HL-60 (cell line): ENCODE measurements at regions not wholly inside any gene's neighbourhood (a gene's known extent, or its start where the extent isn't known, plus 50 kb on each side); places are given as distances from the start of the nearest gene placed in this dataset.
"Not testable (repeated sequence)": the region's sequence is repeated elsewhere in the genome, so short reads cannot be mapped to it uniquely, and the experiment has no call there.

ENCODE experiments used
- DNase-seq, 2 experiments: peaks; one replicate each; pipeline ENCODE4 v3.0.0-alpha.2; 2010 to 2020; ENCODE audit warnings: low read depth in 1 of 2, low spot score in 1 of 2
- H3K27ac ChIP-seq: fragments of 250-450 bp; sonication (Bioruptor Pico); replicated peaks from 2 replicates; pipeline ENCODE4 v1.5.1; 2020; ENCODE audit warnings: mild to moderate bottlenecking, moderate library complexity
- H3K27me3 ChIP-seq: fragments of 250-450 bp; sonication (Bioruptor Pico); 2 replicates; pipeline ENCODE4 v1.5.1; 2021; ENCODE audit warnings: mild to moderate bottlenecking, moderate library complexity; ENCODE audit not compliant: insufficient read depth, poor library complexity, severe bottlenecking
- H3K4me3 ChIP-seq: replicated peaks from 2 replicates; pipeline ENCODE4 v1.5.1; 2011; ENCODE audit warnings: mild to moderate bottlenecking, control low read depth, low read length; ENCODE audit not compliant: insufficient read depth
- GABPA ChIP-seq: IDR thresholded peaks from 2 replicates; pipeline ENCODE4 v1.6.1; 2012; ENCODE audit warnings: low read depth
- POLR2AphosphoS5 ChIP-seq: IDR thresholded peaks from 2 replicates; pipeline ENCODE4 v1.6.1; 2012; ENCODE audit warnings: low read depth
- SPI1 ChIP-seq: IDR thresholded peaks from 2 replicates; pipeline ENCODE4 v1.6.1; 2012; ENCODE audit warnings: low read depth, mild to moderate bottlenecking, borderline replicate concordance
- TF ChIP-seq, protein P1 (sequence below): IDR thresholded peaks from 2 replicates; pipeline ENCODE4 v1.6.1; 2012; ENCODE audit warnings: low read depth; ENCODE audit not compliant: insufficient replicate concordance
- TF ChIP-seq, protein P2 (sequence below): IDR thresholded peaks from one replicate; pipeline ENCODE4 v1.5.1; 2011; ENCODE audit warnings: low read length, control low read depth, inconsistent platforms; ENCODE audit not compliant: insufficient read depth

DNA sequence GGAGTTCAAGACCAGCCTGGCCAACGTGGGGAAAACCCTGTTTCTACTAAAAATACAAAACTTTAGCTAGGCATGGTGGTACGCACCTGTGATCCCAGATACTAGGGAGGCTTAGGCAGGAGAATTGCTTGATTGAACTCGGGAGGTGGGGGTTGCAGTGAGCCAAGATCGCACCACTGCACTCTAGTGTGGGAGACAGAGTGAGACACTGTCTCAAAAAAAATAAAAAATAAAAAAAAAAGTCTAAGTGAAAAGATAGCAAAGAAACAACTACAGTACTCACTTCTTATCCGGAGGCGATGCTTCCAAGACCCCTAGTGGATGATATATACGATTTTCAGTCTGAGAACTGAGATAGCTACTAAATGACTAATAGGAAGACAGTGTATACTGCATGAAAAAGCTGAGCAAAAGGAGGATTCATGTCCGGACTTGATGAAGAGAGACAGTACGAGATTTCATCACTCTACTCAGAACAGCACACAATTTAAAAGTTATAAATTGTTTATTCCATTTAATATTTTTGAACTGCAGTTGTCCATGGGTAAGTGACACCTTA, 138.7 kb upstream of the GOLGA6L6 start:
- H3K27me3 ChIP-seq, H3K4me3 ChIP-seq, DNase-seq, H3K27ac ChIP-seq: not testable (repeated sequence)

DNA sequence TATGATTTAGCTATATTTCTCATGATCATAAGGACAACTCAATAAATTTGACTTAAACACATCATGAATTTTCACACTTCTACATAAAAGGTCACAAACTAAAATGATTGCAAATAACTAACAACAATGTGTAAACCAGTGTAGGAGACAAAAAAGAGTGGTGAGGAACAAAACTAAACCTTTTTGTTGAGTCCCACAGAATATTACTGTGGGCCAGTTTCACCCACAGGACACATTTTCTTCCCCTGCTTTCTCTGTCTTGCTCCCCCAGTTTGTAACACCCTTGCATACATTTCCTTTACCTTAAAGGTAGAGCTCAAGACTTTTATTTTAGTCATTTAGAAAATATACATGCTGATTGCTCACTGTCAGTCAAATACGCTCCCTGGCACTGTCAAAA, 130.9 kb upstream of the GOLGA6L6 start:
- TF ChIP-seq, protein P1, sequence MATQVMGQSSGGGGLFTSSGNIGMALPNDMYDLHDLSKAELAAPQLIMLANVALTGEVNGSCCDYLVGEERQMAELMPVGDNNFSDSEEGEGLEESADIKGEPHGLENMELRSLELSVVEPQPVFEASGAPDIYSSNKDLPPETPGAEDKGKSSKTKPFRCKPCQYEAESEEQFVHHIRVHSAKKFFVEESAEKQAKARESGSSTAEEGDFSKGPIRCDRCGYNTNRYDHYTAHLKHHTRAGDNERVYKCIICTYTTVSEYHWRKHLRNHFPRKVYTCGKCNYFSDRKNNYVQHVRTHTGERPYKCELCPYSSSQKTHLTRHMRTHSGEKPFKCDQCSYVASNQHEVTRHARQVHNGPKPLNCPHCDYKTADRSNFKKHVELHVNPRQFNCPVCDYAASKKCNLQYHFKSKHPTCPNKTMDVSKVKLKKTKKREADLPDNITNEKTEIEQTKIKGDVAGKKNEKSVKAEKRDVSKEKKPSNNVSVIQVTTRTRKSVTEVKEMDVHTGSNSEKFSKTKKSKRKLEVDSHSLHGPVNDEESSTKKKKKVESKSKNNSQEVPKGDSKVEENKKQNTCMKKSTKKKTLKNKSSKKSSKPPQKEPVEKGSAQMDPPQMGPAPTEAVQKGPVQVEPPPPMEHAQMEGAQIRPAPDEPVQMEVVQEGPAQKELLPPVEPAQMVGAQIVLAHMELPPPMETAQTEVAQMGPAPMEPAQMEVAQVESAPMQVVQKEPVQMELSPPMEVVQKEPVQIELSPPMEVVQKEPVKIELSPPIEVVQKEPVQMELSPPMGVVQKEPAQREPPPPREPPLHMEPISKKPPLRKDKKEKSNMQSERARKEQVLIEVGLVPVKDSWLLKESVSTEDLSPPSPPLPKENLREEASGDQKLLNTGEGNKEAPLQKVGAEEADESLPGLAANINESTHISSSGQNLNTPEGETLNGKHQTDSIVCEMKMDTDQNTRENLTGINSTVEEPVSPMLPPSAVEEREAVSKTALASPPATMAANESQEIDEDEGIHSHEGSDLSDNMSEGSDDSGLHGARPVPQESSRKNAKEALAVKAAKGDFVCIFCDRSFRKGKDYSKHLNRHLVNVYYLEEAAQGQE, result no peak
- TF ChIP-seq SPI1 (no peak), GABPA (no peak), POLR2AphosphoS5 (no peak)
- TF ChIP-seq, protein P2, sequence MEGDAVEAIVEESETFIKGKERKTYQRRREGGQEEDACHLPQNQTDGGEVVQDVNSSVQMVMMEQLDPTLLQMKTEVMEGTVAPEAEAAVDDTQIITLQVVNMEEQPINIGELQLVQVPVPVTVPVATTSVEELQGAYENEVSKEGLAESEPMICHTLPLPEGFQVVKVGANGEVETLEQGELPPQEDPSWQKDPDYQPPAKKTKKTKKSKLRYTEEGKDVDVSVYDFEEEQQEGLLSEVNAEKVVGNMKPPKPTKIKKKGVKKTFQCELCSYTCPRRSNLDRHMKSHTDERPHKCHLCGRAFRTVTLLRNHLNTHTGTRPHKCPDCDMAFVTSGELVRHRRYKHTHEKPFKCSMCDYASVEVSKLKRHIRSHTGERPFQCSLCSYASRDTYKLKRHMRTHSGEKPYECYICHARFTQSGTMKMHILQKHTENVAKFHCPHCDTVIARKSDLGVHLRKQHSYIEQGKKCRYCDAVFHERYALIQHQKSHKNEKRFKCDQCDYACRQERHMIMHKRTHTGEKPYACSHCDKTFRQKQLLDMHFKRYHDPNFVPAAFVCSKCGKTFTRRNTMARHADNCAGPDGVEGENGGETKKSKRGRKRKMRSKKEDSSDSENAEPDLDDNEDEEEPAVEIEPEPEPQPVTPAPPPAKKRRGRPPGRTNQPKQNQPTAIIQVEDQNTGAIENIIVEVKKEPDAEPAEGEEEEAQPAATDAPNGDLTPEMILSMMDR, result no peak
- H3K27me3 ChIP-seq, result peaks cover 3% of the 10 kb centered on the region
- H3K4me3 ChIP-seq, result no peak overlapping the region
- no peak overlapping the region for H3K27ac ChIP-seq
- no peak for DNase-seq

DNA sequence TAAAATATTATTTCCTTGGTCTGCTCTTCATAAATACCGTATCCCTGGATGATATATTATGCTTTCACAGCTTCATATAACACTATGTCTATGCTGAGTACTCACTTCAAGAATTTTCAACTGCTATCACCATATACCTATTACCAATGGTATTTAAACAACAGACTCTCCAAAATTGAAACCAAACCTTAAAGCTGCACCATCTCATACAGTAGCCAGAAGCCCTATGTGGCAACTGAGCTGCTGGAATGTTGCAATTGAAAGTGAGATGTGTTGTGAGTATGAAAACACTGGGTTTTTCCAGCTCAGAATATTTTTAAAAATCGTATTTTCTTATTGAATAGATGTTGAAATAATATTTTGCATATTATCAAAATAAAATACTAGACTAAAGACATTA, 130.1 kb upstream of the GOLGA6L6 start:
- no peak overlapping the region for H3K27ac ChIP-seq
- H3K27me3 ChIP-seq, result peaks cover 3% of the 10 kb centered on the region
- no peak for DNase-seq
- no peak overlapping the region for H3K4me3 ChIP-seq
- TF ChIP-seq GABPA (no peak), SPI1 (no peak), POLR2AphosphoS5 (no peak)
- TF ChIP-seq, protein P2, result no peak
- TF ChIP-seq, protein P1, result no peak

DNA sequence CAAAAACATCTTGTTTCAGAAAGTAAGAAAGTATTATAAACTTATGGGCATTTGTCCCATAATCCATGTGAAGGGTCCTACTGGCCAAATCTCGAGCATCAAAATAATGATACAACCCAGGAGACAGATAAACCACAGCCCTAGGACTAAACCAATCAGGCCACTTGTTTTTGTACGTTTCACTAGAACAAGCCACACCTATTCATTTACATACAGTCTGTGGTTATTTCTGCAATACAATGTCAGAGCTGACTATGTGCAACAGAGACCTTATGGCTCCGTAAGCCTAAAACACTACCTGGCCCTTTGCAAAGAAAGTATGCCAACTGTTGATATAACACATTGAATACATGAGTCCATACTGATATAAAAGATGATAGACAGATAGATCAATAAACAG, 124.8 kb upstream of the GOLGA6L6 start:
- DNase-seq, H3K27me3 ChIP-seq, H3K4me3 ChIP-seq, H3K27ac ChIP-seq: not testable (repeated sequence)

DNA sequence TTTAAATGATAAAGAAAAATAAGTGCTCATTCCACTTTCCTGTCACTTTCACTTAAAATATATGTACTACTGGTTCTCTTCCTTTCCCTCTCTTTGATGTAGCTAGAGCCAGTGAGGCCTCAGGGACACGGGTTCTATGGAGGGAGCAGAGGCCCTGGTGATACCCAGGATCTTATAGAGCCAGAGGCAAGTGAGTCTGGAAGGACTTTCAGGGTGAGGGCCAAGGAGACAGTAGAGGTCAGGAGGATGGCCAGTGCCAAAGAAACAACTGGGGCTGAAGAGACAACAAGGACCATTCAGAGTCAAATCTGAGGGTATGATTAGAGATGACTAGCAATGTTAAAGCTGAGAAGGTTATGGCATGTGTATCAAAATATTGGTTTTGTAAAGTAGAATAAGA, 124.1 kb upstream of the GOLGA6L6 start:
- TF ChIP-seq, protein P2, result no peak

More for the DNA sequence above, 124.1 kb upstream of the GOLGA6L6 start:
- Histone ChIP-seq H3K27me3 (no peaks in the 10 kb centered on the region), H3K4me3 (no peak overlapping the region), H3K27ac (no peak overlapping the region)
- DNase-seq, result no peak
